Upper lobe of right lung (tissue), 1 donor: ENCODE measurements at regions not wholly inside any gene's neighbourhood (a gene's known extent, or its start where the extent isn't known, plus 50 kb on each side); places are given as distances from the start of the nearest gene placed in this dataset.

Experiments used
- ATAC-seq: fragments of 200-7000 bp; cut with Tn5 transposase; one replicate; pipeline ENCODE4 v1.9.1; 2020; ENCODE audit warnings: mild to moderate bottlenecking, moderate library complexity
- DNase-seq: peaks from one replicate; pipeline ENCODE4 v3.0.0-alpha.2; 2020
- H3K27ac ChIP-seq: fragments of 200-600 bp; one replicate; pipeline ENCODE4 v1.8.0; 2022
- H3K27me3 ChIP-seq: fragments of 200-600 bp; one replicate; pipeline ENCODE4 v1.8.0; 2022; ENCODE audit warnings: mild to moderate bottlenecking
- H3K36me3 ChIP-seq: fragments of 200-600 bp; one replicate; pipeline ENCODE4 v1.8.0; 2022
- H3K4me1 ChIP-seq: fragments of 200-600 bp; one replicate; pipeline ENCODE4 v1.8.0; 2022
- H3K4me3 ChIP-seq: fragments of 200-600 bp; one replicate; pipeline ENCODE4 v1.8.0; 2022; ENCODE audit warnings: mild to moderate bottlenecking
- H3K9me3 ChIP-seq: fragments of 200-600 bp; one replicate; pipeline ENCODE4 v1.8.0; 2022
- CTCF ChIP-seq: fragments of 200-600 bp; IDR thresholded peaks from one replicate; pipeline ENCODE4 v1.8.0; 2022; ENCODE audit warnings: antibody characterized with exemption
- intact Hi-C: fragments of 100-400 bp; cut with DNase I; formaldehyde crosslinking; loops from one replicate; pipeline ENCODE4 v1.11.0; 2022
- donor health status: DM: no; HTN: yes; CAD: no; lungs with severe emphysema.

- Histone ChIP-seq H3K36me3 (no peaks in the 10 kb centered on the region), H3K4me1 (no peaks in the 10 kb centered on the region), H3K9me3 (no peaks in the 10 kb centered on the region), H3K27me3 (no peaks in the 10 kb centered on the region), H3K27ac (no peak overlapping the region), H3K4me3 (no peak overlapping the region)
- no peak for ATAC-seq
- DNase-seq, result no peak
- TF ChIP-seq CTCF, result no peak
- intact Hi-C loops, result no loop called here
Observed at GRCh38 chr17:54259476-54259875, 436.7 kb downstream of the KIF2B start.

- ATAC-seq (no peak), DNase-seq (no peak)
- no peak for TF ChIP-seq CTCF
- Histone ChIP-seq H3K9me3 (no peaks in the 10 kb centered on the region), H3K27ac (no peak overlapping the region), H3K4me3 (no peak overlapping the region), H3K4me1 (no peaks in the 10 kb centered on the region), H3K27me3 (no peaks in the 10 kb centered on the region), H3K36me3 (no peaks in the 10 kb centered on the region)
- intact Hi-C loops, result no loop called here
Observed at GRCh38 chr17:54261465-54261864, 438.7 kb downstream of the KIF2B start.

GRCh38 chr17:54269881-54270280 lies 447.2 kb downstream of the KIF2B start:
- ATAC-seq (no peak), DNase-seq (no peak)
- no peaks in the 10 kb centered on the region for H3K27me3 ChIP-seq
- H3K9me3 ChIP-seq, result no peaks in the 10 kb centered on the region
- H3K27ac ChIP-seq, result no peak overlapping the region
- intact Hi-C loops, result no loop called here
- no peak overlapping the region for H3K4me3 ChIP-seq
- no peak for TF ChIP-seq CTCF
- no peaks in the 10 kb centered on the region for H3K4me1 ChIP-seq
- H3K36me3 ChIP-seq, result no peaks in the 10 kb centered on the region

- Histone ChIP-seq H3K4me1 (no peaks in the 10 kb centered on the region), H3K27me3 (no peaks in the 10 kb centered on the region), H3K4me3 (no peak overlapping the region), H3K9me3 (no peaks in the 10 kb centered on the region), H3K27ac (no peak overlapping the region), H3K36me3 (no peaks in the 10 kb centered on the region)
- ATAC-seq (no peak), DNase-seq (no peak)
- intact Hi-C loops, result no loop called here
- no peak for TF ChIP-seq CTCF
Observed at GRCh38 chr17:54270499-54270898, 447.8 kb downstream of the KIF2B start.

GRCh38 chr17:54277868-54278267 lies 455.1 kb downstream of the KIF2B start:
- H3K4me3 ChIP-seq, result no peak overlapping the region
- no peaks in the 10 kb centered on the region for H3K4me1 ChIP-seq
- intact Hi-C loops, result no loop called here
- ATAC-seq (no peak), DNase-seq (no peak)
- TF ChIP-seq CTCF, result no peak
- H3K27ac ChIP-seq, result no peak overlapping the region
- H3K27me3 ChIP-seq, result no peaks in the 10 kb centered on the region
- no peaks in the 10 kb centered on the region for H3K9me3 ChIP-seq
- no peaks in the 10 kb centered on the region for H3K36me3 ChIP-seq

- no peak for TF ChIP-seq CTCF
- DNase-seq, result no peak
- Histone ChIP-seq H3K27me3 (no peaks in the 10 kb centered on the region), H3K27ac (no peak overlapping the region), H3K4me1 (no peaks in the 10 kb centered on the region), H3K36me3 (no peaks in the 10 kb centered on the region), H3K9me3 (no peaks in the 10 kb centered on the region), H3K4me3 (no peak overlapping the region)
- no peak for ATAC-seq
- intact Hi-C loops, result no loop called here
Observed at GRCh38 chr17:54280741-54281140, 458.0 kb downstream of the KIF2B start.
